HCT116 (cell line): ENCODE measurements at regions not wholly inside any gene's neighbourhood (a gene's known extent, or its start where the extent isn't known, plus 50 kb on each side); places are given as distances from the start of the nearest gene placed in this dataset.

ENCODE experiments used
- CTCF ChIP-seq, 3 experiments: fragments of 200-600 bp in 1 of 3; sonication (generic) in 1 of 3; IDR thresholded peaks in 2 of 3; conservative IDR thresholded peaks in 1 of 3; 2 replicates each; pipeline ENCODE4 v1.5.1; 2012 to 2017; ENCODE audit warnings: low read depth in 2 of 3, low read length in 2 of 3, antibody characterized with exemption in 1 of 3, borderline replicate concordance in 1 of 3, control low read depth in 1 of 3, mild to moderate bottlenecking in 1 of 3, mixed read lengths in 1 of 3, mixed run types in 1 of 3, moderate library complexity in 1 of 3; ENCODE audit not compliant: insufficient read depth in 1 of 3
- EZH2 ChIP-seq: fragments of 200-600 bp; sonication (generic); IDR thresholded peaks from 2 replicates; pipeline ENCODE4 v1.6.1; 2017; ENCODE audit warnings: antibody characterized with exemption, mixed run types
- JUND ChIP-seq: IDR thresholded peaks from 2 replicates; pipeline ENCODE4 v1.6.1; 2012
- MAX ChIP-seq: IDR thresholded peaks from 2 replicates; pipeline ENCODE4 v1.6.1; 2012
- POLR2AphosphoS5 ChIP-seq: IDR thresholded peaks from 2 replicates; pipeline ENCODE4 v1.6.1; 2011; ENCODE audit warnings: mild to moderate bottlenecking, low read depth, low read length, moderate library complexity
- SIN3A ChIP-seq: IDR thresholded peaks from 2 replicates; pipeline ENCODE4 v1.6.1; 2012; ENCODE audit warnings: low read depth
- YY1 ChIP-seq: IDR thresholded peaks from 2 replicates; pipeline ENCODE4 v1.6.1; 2011; ENCODE audit warnings: low read length, low read depth, moderate library complexity, mild to moderate bottlenecking; ENCODE audit not compliant: insufficient replicate concordance; ENCODE audit errors: extremely low read depth
- ZNF274 ChIP-seq: fragments of 200-500 bp; sonication (Bioruptor generic); IDR thresholded peaks from 2 replicates; pipeline ENCODE4 v1.6.1; 2014; ENCODE audit warnings: mild to moderate bottlenecking, low read depth, low read length, inconsistent platforms

GRCh38 chr9:13941714-13942113, 372.2 kb downstream of the NFIB start:
- TF ChIP-seq ZNF274: no peak
- TF ChIP-seq CTCF (IDR thresholded peaks at IDR 0.05 in 2 of 3, conservative IDR thresholded peaks at IDR 0.05 in 1 of 3; ENCODE audit: borderline replicate concordance in 1 of 3, insufficient read depth in 1 of 3, low read depth in 2 of 3, low read length in 2 of 3): no peak
- no peak for TF ChIP-seq EZH2
- no peak for TF ChIP-seq JUND
- no peak for TF ChIP-seq MAX
- no peak for TF ChIP-seq SIN3A
- no peak for TF ChIP-seq POLR2AphosphoS5
- TF ChIP-seq YY1: no peak
